Astrocyte (in vitro differentiated cells and primary cell): ENCODE measurements at regions not wholly inside any gene's neighbourhood (a gene's known extent, or its start where the extent isn't known, plus 50 kb on each side); places are given as distances from the start of the nearest gene placed in this dataset.

ENCODE experiments used
- CTCF ChIP-seq: IDR thresholded peaks from 2 replicates; pipeline ENCODE4 v1.5.1; 2011; ENCODE audit warnings: low read depth, mild to moderate bottlenecking, inconsistent platforms, low read length, moderate library complexity; ENCODE audit not compliant: insufficient read depth
- EZH2 ChIP-seq: IDR thresholded peaks from 2 replicates; pipeline ENCODE4 v1.6.1; 2012; ENCODE audit warnings: mild to moderate bottlenecking, low read length, inconsistent platforms; ENCODE audit not compliant: insufficient read depth

DNA sequence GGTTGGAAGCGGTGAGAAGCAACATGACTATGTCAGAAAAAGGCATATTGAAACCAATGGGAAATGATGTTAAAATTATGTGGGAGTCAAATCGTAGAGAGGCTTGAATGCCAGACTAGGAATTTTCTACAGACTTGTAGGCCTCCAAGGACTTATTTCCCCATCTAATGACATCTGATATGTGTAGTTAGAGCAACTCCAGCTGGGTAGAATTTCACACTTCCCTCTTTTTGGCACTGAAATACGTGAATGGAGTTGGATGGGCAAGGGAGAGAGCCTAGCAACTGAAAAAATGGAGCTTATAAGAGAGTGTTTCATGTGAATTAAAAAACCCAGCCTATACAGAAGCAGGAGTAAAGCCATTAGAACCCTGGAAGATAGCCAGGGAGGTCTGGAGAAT is 304.2 kb downstream of the INSC start:
- TF ChIP-seq CTCF = no peak
- no peak for TF ChIP-seq EZH2
